Thoracic aorta (tissue), 2 donors: ENCODE measurements at regions not wholly inside any gene's neighbourhood (a gene's known extent, or its start where the extent isn't known, plus 50 kb on each side); places are given as distances from the start of the nearest gene placed in this dataset.
A peak's percentile ranks its signal among the peaks of the same experiment; 100 is the strongest.

ENCODE experiments used
- ATAC-seq: fragments of 150-250 bp; one replicate; pipeline ENCODE4 v1.8.0; 2017; ENCODE audit warnings: low read depth; ENCODE audit not compliant: insufficient number of reproducible peaks, low FRiP score
- DNase-seq: peaks from one replicate; pipeline ENCODE4 v3.0.0-alpha.2; 2020; ENCODE audit warnings: low spot score
- H3K27ac ChIP-seq, 2 donors: fragments of 200-600 bp; sonication (generic); 1 replicate in 1 of 2; 2 replicates in 1 of 2; pipeline ENCODE4 v1.5.1; 2016; ENCODE audit warnings: mild to moderate bottlenecking in 2 of 2, moderate library complexity in 2 of 2
- H3K27me3 ChIP-seq: fragments of 200-600 bp; sonication (generic); replicated peaks from 2 replicates; pipeline ENCODE4 v1.6.0; 2016; ENCODE audit warnings: mild to moderate bottlenecking; ENCODE audit not compliant: insufficient read depth
- H3K36me3 ChIP-seq: fragments of 200-600 bp; sonication (generic); one replicate; pipeline ENCODE4 v1.5.1; 2016
- H3K4me1 ChIP-seq, 2 donors: fragments of 200-600 bp; sonication (generic); 1 replicate in 1 of 2; 2 replicates in 1 of 2; pipeline versions ENCODE4 v1.5.1 to v1.6.0; 2016; ENCODE audit warnings: low read depth in 2 of 2, mild to moderate bottlenecking in 1 of 2; ENCODE audit not compliant: control insufficient read depth in 1 of 2
- H3K4me3 ChIP-seq: fragments of 200-600 bp; sonication (generic); 2 replicates; pipeline ENCODE4 v1.5.1; 2016; ENCODE audit warnings: mild to moderate bottlenecking
- H3K9me3 ChIP-seq: fragments of 200-600 bp; sonication (generic); 2 replicates; pipeline ENCODE4 v1.5.1; 2016
- CTCF ChIP-seq: fragments of 200-600 bp; sonication (generic); IDR thresholded peaks from one replicate; pipeline ENCODE4 v1.5.1; 2019; ENCODE audit warnings: antibody characterized with exemption

GRCh38 chr12:91861554-91861953, 284.1 kb downstream of the BTG1 start:
- no peak for TF ChIP-seq CTCF
- Histone ChIP-seq H3K9me3 (no peaks in the 10 kb centered on the region), H3K4me3 (no peak overlapping the region), H3K36me3 (no peaks in the 10 kb centered on the region), H3K27me3 (no peaks in the 10 kb centered on the region), H3K27ac (no peak overlapping the region), H3K4me1 (no peaks in the 10 kb centered on the region)
- no peak for DNase-seq
- no peak for ATAC-seq

GRCh38 chr12:91859347-91859746, 286.3 kb downstream of the BTG1 start:
- no peak overlapping the region for H3K4me3 ChIP-seq
- no peak for DNase-seq
- no peaks in the 10 kb centered on the region for H3K36me3 ChIP-seq
- no peaks in the 10 kb centered on the region for H3K9me3 ChIP-seq
- H3K27me3 ChIP-seq, result no peaks in the 10 kb centered on the region
- H3K27ac ChIP-seq, result no peak overlapping the region
- TF ChIP-seq CTCF, result no peak
- peaks cover 9 to 11% of the 10 kb centered on the region in 2 donors for H3K4me1 ChIP-seq
- ATAC-seq, result no peak

- ATAC-seq, result no peak
- Histone ChIP-seq H3K4me1 (peaks cover 9 to 17% of the 10 kb centered on the region in 2 donors), H3K27me3 (no peaks in the 10 kb centered on the region), H3K27ac (no peak overlapping the region), H3K9me3 (no peaks in the 10 kb centered on the region), H3K36me3 (no peaks in the 10 kb centered on the region), H3K4me3 (no peak overlapping the region)
- no peak for TF ChIP-seq CTCF
- DNase-seq, result no peak
These were observed 287.7 kb downstream of the BTG1 start for GRCh38 chr12:91857813-91858542.

GRCh38 chr12:91854725-91855124, 290.9 kb downstream of the BTG1 start:
- Histone ChIP-seq H3K9me3 (no peaks in the 10 kb centered on the region), H3K4me3 (no peak overlapping the region), H3K4me1 (peaks cover 9 to 27% of the 10 kb centered on the region in 2 donors), H3K27ac (no peak overlapping the region), H3K36me3 (no peaks in the 10 kb centered on the region), H3K27me3 (no peaks in the 10 kb centered on the region)
- DNase-seq, result no peak
- peak; percentile 68 for ATAC-seq
- TF ChIP-seq CTCF, result no peak

- TF ChIP-seq CTCF, result no peak
- peaks cover 9 to 27% of the 10 kb centered on the region in 2 donors for H3K4me1 ChIP-seq
- H3K27me3 ChIP-seq, result no peaks in the 10 kb centered on the region
- no peaks in the 10 kb centered on the region for H3K36me3 ChIP-seq
- no peak overlapping the region for H3K27ac ChIP-seq
- H3K9me3 ChIP-seq, result no peaks in the 10 kb centered on the region
- ATAC-seq (no peak), DNase-seq (no peak)
- H3K4me3 ChIP-seq, result no peak overlapping the region
These were observed 292.1 kb downstream of the BTG1 start for GRCh38 chr12:91853350-91854127.
